ENCODE measurements at regions not wholly inside any gene's neighbourhood (a gene's known extent, or its start where the extent isn't known, plus 50 kb on each side); places are given as distances from the start of the nearest gene placed in this dataset.
A peak's percentile ranks its signal among the peaks of the same experiment; 100 is the strongest.

DNA sequence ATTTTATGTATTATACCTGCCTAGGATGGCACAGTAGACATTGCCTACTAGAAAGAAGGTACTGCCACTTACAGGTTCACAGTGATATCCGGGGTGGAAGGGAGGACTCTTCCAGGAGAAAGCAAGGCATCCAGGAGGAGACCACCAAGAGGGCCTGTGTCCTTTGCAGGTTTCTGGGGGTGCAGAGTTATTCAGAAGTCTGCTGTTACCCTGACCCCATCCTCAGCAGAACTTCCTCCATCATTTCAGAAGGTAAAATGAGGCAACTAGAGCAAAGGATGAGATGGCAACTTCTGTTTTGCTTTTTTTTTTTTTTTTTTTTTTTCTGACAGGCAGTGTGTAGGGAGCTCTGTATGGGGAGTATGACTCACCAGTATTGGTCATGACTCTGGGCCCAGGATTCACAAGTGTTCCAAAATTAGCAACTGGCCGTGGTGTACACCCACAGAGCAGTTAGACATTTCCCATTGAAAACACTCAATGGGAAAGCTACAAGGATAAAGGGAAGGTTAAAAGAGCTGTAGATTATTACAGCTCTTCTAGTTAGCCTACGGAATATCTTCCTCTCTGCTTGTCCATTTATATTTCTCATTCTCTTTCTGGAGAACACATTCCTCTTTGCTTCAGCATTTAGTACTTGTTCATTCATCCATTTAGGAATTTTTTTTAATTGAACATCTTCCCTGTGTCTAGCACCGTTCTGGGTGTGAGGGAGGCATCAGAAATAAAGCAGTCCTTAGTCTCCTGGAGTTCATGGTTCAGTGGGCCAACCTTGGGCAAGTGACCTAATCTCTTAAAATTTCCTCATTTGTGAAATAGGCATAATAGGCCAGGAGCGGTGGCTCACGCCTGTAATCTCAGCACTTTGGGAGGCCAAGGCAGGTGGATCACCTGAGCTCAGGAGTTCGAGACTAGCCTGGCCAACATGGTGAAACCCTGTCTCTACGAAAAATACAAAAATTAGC lies 50.5 kb upstream of the PPP2R5A start (continued):
- 0 out of 2 replicates have a peak, but pooled peaks have one; percentile 29 for TF ChIP-seq NCOR1 (IDR thresholded peaks at IDR 0.05)
- TF ChIP-seq NFRKB (IDR thresholded peaks at IDR 0.05; ENCODE audit: low read depth) = peak; percentile 47
- no peak for TF ChIP-seq PTTG1 (tag; IDR thresholded peaks at IDR 0.05; ENCODE audit: low read depth)
- no peak for TF ChIP-seq ZNF253 (CRISPR knock-in tag; conservative IDR thresholded peaks at IDR 0.05)
- no peak for TF ChIP-seq E2F3 (CRISPR knock-in tag; IDR thresholded peaks at IDR 0.05)
- TF ChIP-seq ZKSCAN1 (IDR thresholded peaks at IDR 0.05; ENCODE audit: low read depth, low read length) = 0 out of 2 replicates have a peak, but pooled peaks have one; percentile 33
- no peak for TF ChIP-seq CBX8 (IDR thresholded peaks at IDR 0.05; ENCODE audit: borderline replicate concordance, extremely low read depth, low read depth, low read length, poor library complexity, severe bottlenecking)
- no peak; the same call in 1 of the 2 replicates for TF ChIP-seq ZNF644 (tag; IDR thresholded peaks at IDR 0.05; ENCODE audit: low read depth)
- peak; percentile 76 for TF ChIP-seq EP300 (IDR thresholded peaks at IDR 0.05; ENCODE audit: low read length)
- TF ChIP-seq, protein P1, sequence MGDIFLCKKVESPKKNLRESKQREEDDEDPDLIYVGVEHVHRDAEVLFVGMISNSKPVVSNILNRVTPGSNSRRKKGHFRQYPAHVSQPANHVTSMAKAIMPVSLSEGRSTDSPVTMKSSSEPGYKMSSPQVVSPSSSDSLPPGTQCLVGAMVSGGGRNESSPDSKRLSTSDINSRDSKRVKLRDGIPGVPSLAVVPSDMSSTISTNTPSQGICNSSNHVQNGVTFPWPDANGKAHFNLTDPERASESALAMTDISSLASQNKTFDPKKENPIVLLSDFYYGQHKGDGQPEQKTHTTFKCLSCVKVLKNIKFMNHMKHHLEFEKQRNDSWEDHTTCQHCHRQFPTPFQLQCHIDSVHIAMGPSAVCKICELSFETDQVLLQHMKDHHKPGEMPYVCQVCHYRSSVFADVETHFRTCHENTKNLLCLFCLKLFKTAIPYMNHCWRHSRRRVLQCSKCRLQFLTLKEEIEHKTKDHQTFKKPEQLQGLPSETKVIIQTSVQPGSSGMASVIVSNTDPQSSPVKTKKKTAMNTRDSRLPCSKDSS (IDR thresholded peaks at IDR 0.05; ENCODE audit: low read depth, partially characterized antibody) = no peak
- peak; percentile 18; the same call in 1 of the 2 replicates for TF ChIP-seq FOXM1 (IDR thresholded peaks at IDR 0.05; ENCODE audit: low read depth)
- TF ChIP-seq FOXM1 (CRISPR knock-in tag; IDR thresholded peaks at IDR 0.05; ENCODE audit: low read depth) = no peak
- TF ChIP-seq, protein P2, sequence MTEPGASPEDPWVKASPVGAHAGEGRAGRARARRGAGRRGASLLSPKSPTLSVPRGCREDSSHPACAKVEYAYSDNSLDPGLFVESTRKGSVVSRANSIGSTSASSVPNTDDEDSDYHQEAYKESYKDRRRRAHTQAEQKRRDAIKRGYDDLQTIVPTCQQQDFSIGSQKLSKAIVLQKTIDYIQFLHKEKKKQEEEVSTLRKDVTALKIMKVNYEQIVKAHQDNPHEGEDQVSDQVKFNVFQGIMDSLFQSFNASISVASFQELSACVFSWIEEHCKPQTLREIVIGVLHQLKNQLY (CRISPR knock-in tag; conservative IDR thresholded peaks at IDR 0.05) = no peak
- TF ChIP-seq KDM2B (CRISPR knock-in tag; IDR thresholded peaks at IDR 0.05) = 0 out of 2 replicates have a peak, but pooled peaks have one; percentile 16
- TF ChIP-seq, protein P3, sequence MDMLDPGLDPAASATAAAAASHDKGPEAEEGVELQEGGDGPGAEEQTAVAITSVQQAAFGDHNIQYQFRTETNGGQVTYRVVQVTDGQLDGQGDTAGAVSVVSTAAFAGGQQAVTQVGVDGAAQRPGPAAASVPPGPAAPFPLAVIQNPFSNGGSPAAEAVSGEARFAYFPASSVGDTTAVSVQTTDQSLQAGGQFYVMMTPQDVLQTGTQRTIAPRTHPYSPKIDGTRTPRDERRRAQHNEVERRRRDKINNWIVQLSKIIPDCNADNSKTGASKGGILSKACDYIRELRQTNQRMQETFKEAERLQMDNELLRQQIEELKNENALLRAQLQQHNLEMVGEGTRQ (CRISPR knock-in tag; IDR thresholded peaks at IDR 0.05) = no peak
- TF ChIP-seq HNRNPLL (IDR thresholded peaks at IDR 0.05; ENCODE audit: low read depth, low read length, poor library complexity, severe bottlenecking) = no peak
- no peak for TF ChIP-seq PPARD (CRISPR knock-in tag; IDR thresholded peaks at IDR 0.05)
- no peak for TF ChIP-seq RBM14 (IDR thresholded peaks at IDR 0.05; ENCODE audit: borderline replicate concordance, insufficient read depth, low read depth, low read length)
- 0 out of 2 replicates have a peak, but pooled peaks have one; percentile 29 for TF ChIP-seq RBFOX2 (IDR thresholded peaks at IDR 0.05; ENCODE audit: low read depth, low read length)
- no peak for TF ChIP-seq TEAD1 (CRISPR knock-in tag; IDR thresholded peaks at IDR 0.05)
- no peak for TF ChIP-seq ZNF354B (CRISPR knock-in tag; IDR thresholded peaks at IDR 0.05)
- TF ChIP-seq, protein P4, sequence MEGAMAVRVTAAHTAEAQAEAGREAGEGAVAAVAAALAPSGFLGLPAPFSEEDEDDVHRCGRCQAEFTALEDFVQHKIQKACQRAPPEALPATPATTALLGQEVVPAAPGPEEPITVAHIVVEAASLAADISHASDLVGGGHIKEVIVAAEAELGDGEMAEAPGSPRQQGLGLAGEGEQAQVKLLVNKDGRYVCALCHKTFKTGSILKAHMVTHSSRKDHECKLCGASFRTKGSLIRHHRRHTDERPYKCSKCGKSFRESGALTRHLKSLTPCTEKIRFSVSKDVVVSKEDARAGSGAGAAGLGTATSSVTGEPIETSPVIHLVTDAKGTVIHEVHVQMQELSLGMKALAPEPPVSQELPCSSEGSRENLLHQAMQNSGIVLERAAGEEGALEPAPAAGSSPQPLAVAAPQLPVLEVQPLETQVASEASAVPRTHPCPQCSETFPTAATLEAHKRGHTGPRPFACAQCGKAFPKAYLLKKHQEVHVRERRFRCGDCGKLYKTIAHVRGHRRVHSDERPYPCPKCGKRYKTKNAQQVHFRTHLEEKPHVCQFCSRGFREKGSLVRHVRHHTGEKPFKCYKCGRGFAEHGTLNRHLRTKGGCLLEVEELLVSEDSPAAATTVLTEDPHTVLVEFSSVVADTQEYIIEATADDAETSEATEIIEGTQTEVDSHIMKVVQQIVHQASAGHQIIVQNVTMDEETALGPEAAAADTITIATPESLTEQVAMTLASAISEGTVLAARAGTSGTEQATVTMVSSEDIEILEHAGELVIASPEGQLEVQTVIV (CRISPR knock-in tag; IDR thresholded peaks at IDR 0.05; ENCODE audit: borderline replicate concordance) = no peak
